D721Med (cell line): ENCODE measurements at regions not wholly inside any gene's neighbourhood (a gene's known extent, or its start where the extent isn't known, plus 50 kb on each side); places are given as distances from the start of the nearest gene placed in this dataset.

Experiments
- DNase-seq: peaks from one replicate; pipeline ENCODE4 v3.0.0; 2011; ENCODE audit warnings: low spot score; ENCODE audit not compliant: insufficient read length
- FAIRE-seq: peaks from 2 replicates; lab custom pipeline; 2011; peaks lifted over from hg19 to GRCh38; lab: Jason Lieb, UNC
- TF ChIP-seq, protein P1 (sequence below): IDR thresholded peaks from 2 replicates; pipeline ENCODE4 v1.5.1; 2012; ENCODE audit warnings: mild to moderate bottlenecking, control low read depth; ENCODE audit not compliant: insufficient read depth; ENCODE audit errors: missing control alignments

DNA sequence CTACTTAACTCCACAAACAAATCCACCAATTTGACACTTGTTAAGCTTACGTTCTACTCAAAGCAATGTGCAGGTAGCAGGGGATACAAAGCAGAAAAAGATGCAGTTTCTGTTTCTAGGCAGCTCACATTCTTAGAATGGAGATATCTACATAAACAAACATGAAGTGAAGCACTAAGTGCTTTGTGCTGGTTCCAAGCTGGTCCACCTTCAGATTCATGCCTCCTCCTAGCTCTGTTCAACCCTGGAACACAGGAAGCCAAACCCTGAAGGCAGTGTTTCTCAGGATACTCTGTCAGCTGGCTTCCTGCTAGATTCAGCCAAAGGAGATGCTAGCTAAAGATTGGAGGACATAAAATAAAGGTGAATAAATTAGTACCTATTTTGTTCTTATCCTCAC lies 55.3 kb upstream of the NOL4 start:
- TF ChIP-seq, protein P1, sequence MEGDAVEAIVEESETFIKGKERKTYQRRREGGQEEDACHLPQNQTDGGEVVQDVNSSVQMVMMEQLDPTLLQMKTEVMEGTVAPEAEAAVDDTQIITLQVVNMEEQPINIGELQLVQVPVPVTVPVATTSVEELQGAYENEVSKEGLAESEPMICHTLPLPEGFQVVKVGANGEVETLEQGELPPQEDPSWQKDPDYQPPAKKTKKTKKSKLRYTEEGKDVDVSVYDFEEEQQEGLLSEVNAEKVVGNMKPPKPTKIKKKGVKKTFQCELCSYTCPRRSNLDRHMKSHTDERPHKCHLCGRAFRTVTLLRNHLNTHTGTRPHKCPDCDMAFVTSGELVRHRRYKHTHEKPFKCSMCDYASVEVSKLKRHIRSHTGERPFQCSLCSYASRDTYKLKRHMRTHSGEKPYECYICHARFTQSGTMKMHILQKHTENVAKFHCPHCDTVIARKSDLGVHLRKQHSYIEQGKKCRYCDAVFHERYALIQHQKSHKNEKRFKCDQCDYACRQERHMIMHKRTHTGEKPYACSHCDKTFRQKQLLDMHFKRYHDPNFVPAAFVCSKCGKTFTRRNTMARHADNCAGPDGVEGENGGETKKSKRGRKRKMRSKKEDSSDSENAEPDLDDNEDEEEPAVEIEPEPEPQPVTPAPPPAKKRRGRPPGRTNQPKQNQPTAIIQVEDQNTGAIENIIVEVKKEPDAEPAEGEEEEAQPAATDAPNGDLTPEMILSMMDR: no peak
- DNase-seq (no peak), FAIRE-seq (no peak)

DNA sequence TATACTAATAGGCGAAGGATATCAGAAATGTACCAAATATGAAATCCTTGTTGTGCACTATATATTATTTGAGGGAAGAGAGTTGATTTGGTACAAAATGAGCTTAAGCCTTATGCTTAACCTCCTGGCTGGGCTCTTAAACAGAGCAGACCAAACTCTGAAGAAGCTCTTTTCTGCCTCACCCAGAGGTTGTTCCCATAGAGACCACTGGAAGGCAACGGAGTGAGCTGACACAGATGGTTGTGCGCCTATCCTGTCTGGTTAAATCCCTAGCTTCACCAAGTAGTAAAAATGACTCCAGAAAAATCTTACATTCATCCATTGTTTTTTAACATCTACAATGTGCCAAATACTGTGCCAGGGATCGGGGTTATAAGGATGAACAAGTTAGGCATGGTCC lies 55.9 kb upstream of the NOL4 start:
- FAIRE-seq (no peak), DNase-seq (no peak)
- TF ChIP-seq, protein P1: no peak

DNA sequence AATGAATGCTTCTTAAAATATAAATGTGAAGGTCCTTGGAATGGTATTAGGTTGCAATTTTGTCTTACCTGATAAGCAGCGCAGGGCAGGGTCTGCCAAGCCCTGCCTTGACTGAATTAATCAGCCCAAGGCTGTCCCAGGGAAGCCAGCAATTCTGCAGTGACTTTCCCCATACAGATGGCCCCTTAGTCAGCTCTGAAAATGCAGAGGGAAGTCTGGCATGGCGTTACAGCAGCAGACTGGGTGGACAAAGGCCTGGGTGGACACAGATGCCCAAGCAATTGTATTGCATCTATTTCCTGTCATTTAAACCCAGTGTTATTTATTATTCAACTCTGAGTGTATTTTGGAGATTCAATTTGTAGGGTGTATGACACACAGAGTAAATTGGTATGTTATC lies 56.6 kb upstream of the NOL4 start:
- TF ChIP-seq, protein P1: no peak
- FAIRE-seq: no peak
- no peak for DNase-seq

DNA sequence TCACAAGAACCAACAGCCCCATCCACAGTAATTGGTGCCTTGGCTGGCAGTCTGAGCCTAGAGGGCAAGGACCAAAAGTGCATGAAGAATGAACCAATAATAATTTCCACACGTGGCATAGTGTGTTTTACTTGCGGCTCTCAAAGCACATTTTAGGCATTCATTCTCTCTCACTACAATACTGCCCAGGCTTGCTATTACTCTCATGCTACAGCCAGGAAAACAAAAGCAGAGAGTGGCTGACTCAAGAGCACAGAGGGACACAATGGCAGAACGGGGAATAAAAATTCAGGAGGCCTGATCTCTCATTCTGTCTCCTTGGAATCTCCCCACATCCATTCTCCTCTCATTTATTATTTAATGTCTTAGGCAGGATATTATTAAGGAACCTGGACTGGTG lies 57.0 kb upstream of the NOL4 start:
- no peak for DNase-seq
- peak; percentile 6 for FAIRE-seq
- TF ChIP-seq, protein P1: no peak

DNA sequence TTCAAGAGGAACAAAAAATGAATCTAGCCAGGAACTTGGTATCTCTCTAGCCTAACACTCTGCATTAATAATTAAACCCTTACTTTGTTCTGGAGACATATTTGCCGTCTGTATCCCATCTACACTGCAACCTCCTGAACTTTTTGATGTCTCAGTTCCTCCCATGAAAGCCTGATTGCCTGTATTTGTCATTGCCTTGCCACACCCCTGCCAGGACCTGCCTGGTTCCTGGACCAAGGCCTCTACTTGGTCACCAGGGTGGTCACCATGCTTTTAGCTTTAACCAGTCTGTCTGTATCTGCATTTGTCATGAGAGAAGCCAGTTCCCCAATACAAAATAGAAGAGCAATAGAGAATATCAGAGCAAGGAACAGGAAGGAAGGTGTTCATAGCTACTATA lies 58.8 kb upstream of the NOL4 start:
- FAIRE-seq (peak; percentile 32), DNase-seq (no peak)
- TF ChIP-seq, protein P1: no peak

DNA sequence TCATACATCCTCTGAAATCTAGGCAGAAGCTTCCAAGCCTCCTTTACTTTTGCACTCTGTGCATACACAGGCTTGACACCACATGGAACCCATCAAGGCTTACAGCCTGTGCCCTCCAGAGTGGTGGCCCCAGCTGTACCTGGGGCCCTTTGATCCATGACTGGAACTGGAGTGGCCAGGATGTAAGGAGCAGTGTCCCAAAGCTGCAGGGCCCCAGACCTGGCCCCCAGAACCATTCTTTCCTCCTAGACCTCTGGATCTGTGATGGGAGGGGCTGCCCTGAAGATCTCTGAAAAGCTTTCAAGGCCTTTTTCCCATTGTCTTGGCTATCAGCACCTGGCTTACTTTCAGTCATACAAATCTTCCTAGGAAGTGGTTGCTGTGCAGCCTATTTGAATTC lies 63.1 kb upstream of the NOL4 start:
- TF ChIP-seq, protein P1: no peak
- no peak for DNase-seq
- no peak for FAIRE-seq

DNA sequence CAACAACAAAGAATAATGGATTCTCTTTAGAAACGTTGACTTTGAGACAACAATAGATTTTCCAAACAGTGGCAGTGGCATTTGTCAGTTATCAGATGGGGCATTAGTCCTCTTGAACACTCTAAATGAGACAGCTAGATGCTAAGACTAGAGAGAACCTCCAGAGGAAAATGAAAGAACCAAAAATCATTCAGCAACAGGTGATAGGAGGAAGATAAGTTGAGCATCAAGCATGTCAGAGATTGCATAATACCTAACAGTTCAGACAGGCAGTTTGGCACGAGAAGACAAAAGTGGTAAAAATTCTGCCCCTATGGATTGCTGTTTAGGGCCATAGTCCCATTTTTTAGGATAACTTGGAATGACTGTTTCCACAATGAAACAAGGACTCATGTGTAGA lies 67.9 kb upstream of the NOL4 start:
- FAIRE-seq: peak; percentile 56

More for the DNA sequence above, 67.9 kb upstream of the NOL4 start:
- no peak for DNase-seq
- TF ChIP-seq, protein P1: no peak
